RWPE1 (cell line): ENCODE measurements at regions not wholly inside any gene's neighbourhood (a gene's known extent, or its start where the extent isn't known, plus 50 kb on each side); places are given as distances from the start of the nearest gene placed in this dataset.

Experiments used
- CTCF ChIA-PET: fragments of 350-600 bp; sonication (Branson Sonifier 250); formaldehyde crosslinking; extraction: SDS; loops from one replicate; lab custom pipeline; 2021; lab: Yijun Ruan, JAX
- POLR2A ChIA-PET: fragments of 400-600 bp; formaldehyde crosslinking; extraction: SDS; loops from one replicate; lab custom pipeline; 2020; ENCODE audit warnings: antibody characterized with exemption; ENCODE audit not compliant: low non-redundant PET; lab: Yijun Ruan, JAX
- DNase-seq: peaks from one replicate; pipeline ENCODE4 v3.0.0; 2012; ENCODE audit warnings: low spot score
- H3K27ac ChIP-seq: fragments of 450-650 bp; 2 replicates; pipeline ENCODE4 v1.5.1; 2017
- TF ChIP-seq, protein P1 (sequence below): fragments of 450-650 bp; conservative IDR thresholded peaks from 2 replicates; pipeline ENCODE4 v1.5.1; 2017; ENCODE audit warnings: low read depth, mild to moderate bottlenecking

DNA sequence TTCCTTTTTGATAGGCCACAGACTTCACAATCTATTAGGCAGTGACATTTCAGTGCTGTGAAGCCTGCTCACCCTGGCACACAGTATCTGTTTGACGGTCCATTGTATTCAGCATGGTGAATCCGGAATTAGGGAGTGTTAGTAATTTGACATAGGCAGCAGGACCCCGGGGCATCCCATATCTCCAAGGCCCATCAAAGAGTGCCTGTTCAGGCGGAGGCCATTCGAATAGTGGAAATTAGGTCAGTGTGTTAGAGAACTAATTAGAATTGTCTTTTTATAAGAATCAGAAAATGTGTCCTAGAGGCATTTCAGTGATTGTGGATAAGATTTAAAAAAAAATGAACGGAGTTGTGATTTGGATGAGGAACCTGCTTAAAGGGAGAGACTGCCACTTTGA, 818.8 kb upstream of the SOX11 start:
- TF ChIP-seq, protein P1, sequence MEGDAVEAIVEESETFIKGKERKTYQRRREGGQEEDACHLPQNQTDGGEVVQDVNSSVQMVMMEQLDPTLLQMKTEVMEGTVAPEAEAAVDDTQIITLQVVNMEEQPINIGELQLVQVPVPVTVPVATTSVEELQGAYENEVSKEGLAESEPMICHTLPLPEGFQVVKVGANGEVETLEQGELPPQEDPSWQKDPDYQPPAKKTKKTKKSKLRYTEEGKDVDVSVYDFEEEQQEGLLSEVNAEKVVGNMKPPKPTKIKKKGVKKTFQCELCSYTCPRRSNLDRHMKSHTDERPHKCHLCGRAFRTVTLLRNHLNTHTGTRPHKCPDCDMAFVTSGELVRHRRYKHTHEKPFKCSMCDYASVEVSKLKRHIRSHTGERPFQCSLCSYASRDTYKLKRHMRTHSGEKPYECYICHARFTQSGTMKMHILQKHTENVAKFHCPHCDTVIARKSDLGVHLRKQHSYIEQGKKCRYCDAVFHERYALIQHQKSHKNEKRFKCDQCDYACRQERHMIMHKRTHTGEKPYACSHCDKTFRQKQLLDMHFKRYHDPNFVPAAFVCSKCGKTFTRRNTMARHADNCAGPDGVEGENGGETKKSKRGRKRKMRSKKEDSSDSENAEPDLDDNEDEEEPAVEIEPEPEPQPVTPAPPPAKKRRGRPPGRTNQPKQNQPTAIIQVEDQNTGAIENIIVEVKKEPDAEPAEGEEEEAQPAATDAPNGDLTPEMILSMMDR, result no peak
- POLR2A ChIA-PET, result no interaction called here
- H3K27ac ChIP-seq, result no peak overlapping the region
- CTCF ChIA-PET, result no interaction called here
- no peak for DNase-seq

DNA sequence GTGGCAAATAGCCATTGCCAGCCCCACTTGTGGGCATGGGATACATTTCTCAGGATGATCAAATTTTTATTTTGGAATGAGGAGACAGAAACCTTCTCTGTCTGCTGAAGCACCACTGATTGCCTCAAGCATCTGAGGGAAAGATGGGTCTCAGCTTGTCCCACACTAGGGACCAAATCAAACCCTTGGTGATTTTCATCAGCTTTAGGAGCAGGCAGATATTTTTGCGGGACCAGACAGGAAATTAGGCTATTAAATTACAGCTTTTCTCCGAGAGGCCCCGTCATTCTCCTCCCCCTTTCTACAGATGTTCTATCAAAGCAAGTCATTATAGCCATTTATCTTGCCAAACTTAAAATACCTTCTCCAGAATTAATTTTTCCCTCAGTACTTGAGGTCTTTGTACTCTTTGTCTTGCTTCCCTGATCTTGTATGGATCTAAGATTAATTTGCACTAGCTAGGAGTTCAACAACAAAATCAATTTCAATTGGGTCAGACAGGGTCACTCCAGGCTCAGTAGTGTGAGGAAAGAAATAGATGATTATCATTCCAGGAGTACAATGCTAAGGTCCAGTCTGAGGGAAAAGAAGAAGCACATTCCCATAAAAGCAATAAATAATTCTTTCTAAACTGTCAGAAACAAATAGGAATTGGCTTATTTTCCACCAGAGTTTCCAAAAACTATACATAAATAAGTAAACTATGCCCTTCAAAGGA, 818.1 kb upstream of the SOX11 start:
- H3K27ac ChIP-seq, result no peak overlapping the region
- CTCF ChIA-PET, result no interaction called here
- POLR2A ChIA-PET, result no interaction called here
- TF ChIP-seq, protein P1, result no peak
- no peak for DNase-seq

- CTCF ChIA-PET, result no interaction called here
- POLR2A ChIA-PET, result no interaction called here
- DNase-seq, result no peak
- TF ChIP-seq, protein P1, result no peak
- H3K27ac ChIP-seq, result no peak overlapping the region
Observed at GRCh38 chr2:4882421-4882820, 809.8 kb upstream of the SOX11 start.

DNA sequence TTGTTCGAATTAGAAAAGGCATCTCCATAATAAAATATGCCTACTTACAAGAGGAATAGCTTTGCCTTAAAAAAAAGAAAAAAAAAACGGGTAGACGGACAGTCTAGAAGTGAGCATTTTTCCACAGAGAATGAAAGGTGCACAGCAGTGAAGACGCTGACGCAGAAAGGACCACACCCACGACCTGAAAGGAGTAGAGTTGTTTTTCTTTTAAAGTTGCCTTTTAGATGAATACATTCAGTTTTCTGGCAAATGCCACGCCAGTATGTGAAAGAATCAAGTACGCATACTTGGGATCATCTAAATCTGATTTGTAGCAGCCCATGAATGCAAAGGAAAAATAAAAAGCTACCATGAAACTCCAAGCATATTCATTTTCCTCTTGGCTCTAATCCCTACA, 809.2 kb upstream of the SOX11 start:
- no peak for DNase-seq
- TF ChIP-seq, protein P1, result no peak
- CTCF ChIA-PET, result no interaction called here
- POLR2A ChIA-PET, result no interaction called here
- no peak overlapping the region for H3K27ac ChIP-seq

DNA sequence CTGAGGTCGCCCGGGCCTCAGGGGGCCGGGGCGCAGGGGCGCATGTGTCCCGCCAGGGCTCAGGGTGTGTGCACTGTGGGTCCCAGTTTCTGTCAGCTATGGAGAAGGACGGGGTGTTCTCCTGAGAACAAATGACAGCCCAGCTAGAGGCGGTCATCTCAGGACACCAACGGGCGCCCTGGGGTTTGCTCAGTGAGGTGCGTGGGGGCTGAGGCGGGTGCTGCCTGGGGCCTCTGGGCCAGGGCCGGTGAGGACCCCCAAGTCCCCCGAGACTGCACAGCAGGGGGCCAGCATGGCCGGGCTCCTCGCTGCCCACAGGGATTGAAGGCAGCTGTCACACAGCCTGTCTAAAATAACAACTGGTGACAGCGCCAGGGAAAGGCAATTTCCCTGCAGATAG, 808.8 kb upstream of the SOX11 start:
- no peak overlapping the region for H3K27ac ChIP-seq
- TF ChIP-seq, protein P1, result no peak
- DNase-seq, result no peak
- ChIA-PET POLR2A (no interaction called here), CTCF (no interaction called here)

- TF ChIP-seq, protein P1, result no peak
- DNase-seq, result no peak
- POLR2A ChIA-PET, result no interaction called here
- CTCF ChIA-PET, result no interaction called here
- H3K27ac ChIP-seq, result no peak overlapping the region
Observed at GRCh38 chr2:4884117-4884571, 808.0 kb upstream of the SOX11 start.
